SK-N-SH (cell line): ENCODE measurements at regions not wholly inside any gene's neighbourhood (a gene's known extent, or its start where the extent isn't known, plus 50 kb on each side); places are given as distances from the start of the nearest gene placed in this dataset.

Experiments
- CTCF ChIA-PET: fragments of 300-600, 350-600 bp; formaldehyde crosslinking; extraction: SDS; loops from one replicate; lab custom pipeline; 2021; lab: Yijun Ruan, JAX
- POLR2A ChIA-PET: fragments of 350-600 bp; sonication (Branson Sonifier 250); formaldehyde crosslinking; extraction: SDS; loops from one replicate; lab custom pipeline; 2020; ENCODE audit warnings: antibody characterized with exemption, inconsistent platforms; lab: Yijun Ruan, JAX
- DNase-seq: peaks from one replicate; pipeline ENCODE4 v3.0.0; 2012
- H2AFZ ChIP-seq: fragments of 200-600 bp; sonication (generic); 2 replicates; pipeline ENCODE4 v1.8.1; 2016; ENCODE audit warnings: antibody characterized with exemption, mild to moderate bottlenecking, low read depth
- H3F3A ChIP-seq: fragments of 200-600 bp; sonication (generic); replicated peaks from 2 replicates; pipeline ENCODE3; 2016; ENCODE audit warnings: antibody characterized with exemption, mild to moderate bottlenecking; ENCODE audit not compliant: insufficient read depth
- H3K27ac ChIP-seq, 2 experiments: fragments of 200-500 bp in 1 of 2; fragments of 200-600 bp in 1 of 2; sonication (Bioruptor generic) in 1 of 2; sonication (generic), shearing (Covaris generic) in 1 of 2; 2 replicates each; pipeline versions ENCODE4 v1.5.1 to v1.6.1; 2014 to 2016; ENCODE audit warnings: low read depth in 2 of 2, inconsistent platforms in 1 of 2, low read length in 1 of 2, mild to moderate bottlenecking in 1 of 2, mixed read lengths in 1 of 2
- H3K27me3 ChIP-seq: fragments of 200-600 bp; sonication (generic), shearing (Covaris generic); 2 replicates; pipeline ENCODE4 v1.6.1; 2016; ENCODE audit warnings: mixed run types; ENCODE audit not compliant: insufficient read depth
- H3K36me3 ChIP-seq, 2 experiments: fragments of 200-500 bp in 1 of 2; fragments of 200-600 bp in 1 of 2; sonication (Bioruptor generic) in 1 of 2; sonication (generic) in 1 of 2; replicated peaks in 1 of 2; 2 replicates each; pipeline versions ENCODE3 to v1.5.1; 2014 to 2016; ENCODE audit warnings: low read length in 1 of 2, mild to moderate bottlenecking in 1 of 2; ENCODE audit not compliant: insufficient read depth in 2 of 2, control insufficient read depth in 1 of 2
- H3K4me1 ChIP-seq, 2 experiments: fragments of 200-500 bp in 1 of 2; fragments of 200-600 bp in 1 of 2; sonication (Bioruptor generic) in 1 of 2; sonication (generic), shearing (Covaris generic) in 1 of 2; 2 replicates each; pipeline versions ENCODE4 v1.5.1 to v1.6.1; 2014 to 2016; ENCODE audit warnings: low read depth in 1 of 2, low read length in 1 of 2, mixed run types in 1 of 2; ENCODE audit not compliant: insufficient read depth in 2 of 2, control insufficient read depth in 1 of 2
- H3K4me2 ChIP-seq: fragments of 200-600 bp; sonication (generic), shearing (Covaris generic); 2 replicates; pipeline ENCODE4 v1.6.1; 2017; ENCODE audit warnings: mixed run types
- H3K4me3 ChIP-seq, 2 experiments: fragments of 200-500 bp in 1 of 2; fragments of 200-600 bp in 1 of 2; sonication (Bioruptor generic) in 1 of 2; sonication (generic), shearing (Covaris generic) in 1 of 2; 2 replicates each; pipeline versions ENCODE4 v1.5.1 to v1.8.1; 2014 to 2016; ENCODE audit warnings: low read depth in 2 of 2, inconsistent platforms in 1 of 2, low read length in 1 of 2, mild to moderate bottlenecking in 1 of 2, mixed read lengths in 1 of 2, moderate library complexity in 1 of 2
- H3K79me2 ChIP-seq: fragments of 200-600 bp; sonication (generic); 2 replicates; pipeline ENCODE4 v1.8.1; 2017; ENCODE audit warnings: mild to moderate bottlenecking; ENCODE audit not compliant: insufficient read depth
- H3K9ac ChIP-seq: fragments of 200-600 bp; sonication (generic); 2 replicates; pipeline ENCODE4 v1.6.1; 2017; ENCODE audit warnings: mixed run types
- H3K9me2 ChIP-seq: fragments of 200-600 bp; sonication (generic); 2 replicates; pipeline ENCODE4 v1.6.1; 2017; ENCODE audit warnings: mixed run types
- H3K9me3 ChIP-seq: fragments of 200-600 bp; sonication (generic); 2 replicates; pipeline ENCODE4 v1.6.1; 2017; ENCODE audit warnings: mixed run types, mild to moderate bottlenecking, moderate library complexity
- H4K20me1 ChIP-seq: fragments of 200-600 bp; sonication (generic); 2 replicates; pipeline ENCODE4 v1.6.1; 2017; ENCODE audit warnings: mild to moderate bottlenecking, mixed run types; ENCODE audit not compliant: insufficient read depth
- CHD2 ChIP-seq: fragments of 150-350 bp; IDR thresholded peaks from 2 replicates; pipeline ENCODE4 v1.6.1; 2018; ENCODE audit warnings: low read length; ENCODE audit not compliant: partially characterized antibody
- ELF1 ChIP-seq: IDR thresholded peaks from 2 replicates; pipeline ENCODE4 v1.4.0; 2012
- FOXJ3 ChIP-seq: sonication (generic); formaldehyde crosslinking; IDR thresholded peaks from 2 replicates; pipeline ENCODE4 v1.5.1; 2020; ENCODE audit warnings: mild to moderate bottlenecking, missing genetic modification reagents
- POLR2AphosphoS5 ChIP-seq: IDR thresholded peaks from 2 replicates; pipeline ENCODE4 v1.6.1; 2012; ENCODE audit warnings: low read depth, low read length
- RAD21 ChIP-seq: IDR thresholded peaks from 2 replicates; pipeline ENCODE4 v1.6.1; 2012; ENCODE audit warnings: mild to moderate bottlenecking, low read length
- RFX5 ChIP-seq: IDR thresholded peaks from 2 replicates; pipeline ENCODE4 v1.6.1; 2012; ENCODE audit warnings: mild to moderate bottlenecking, improper control_type of control experiment, low read length
- TAF1 ChIP-seq: IDR thresholded peaks from 2 replicates; pipeline ENCODE4 v1.6.1; 2012; ENCODE audit warnings: low read depth, mild to moderate bottlenecking, low read length, moderate library complexity, borderline replicate concordance
- WGBS: methylation state at CpG from one replicate; pipeline ENCODE4 v1.1.6; 2017; ENCODE audit warnings: low lambda C conversion rate; 5-methylcytosine and 5-hydroxymethylcytosine counted together
- TF ChIP-seq, protein P1 (sequence below): fragments of 150-350 bp; IDR thresholded peaks from 2 replicates; pipeline ENCODE4 v1.6.1; 2017; ENCODE audit warnings: antibody characterized with exemption, low read length, low read depth, borderline replicate concordance
- TF ChIP-seq, protein P2 (sequence below): IDR thresholded peaks from 2 replicates; pipeline ENCODE4 v1.4.0; 2012; ENCODE audit warnings: low read depth, borderline replicate concordance
- TF ChIP-seq, protein P3 (sequence below): fragments of 200-600 bp; sonication (generic); IDR thresholded peaks from 2 replicates; pipeline ENCODE4 v1.6.1; 2017; ENCODE audit warnings: antibody characterized with exemption, mild to moderate bottlenecking, moderate library complexity
- TF ChIP-seq, protein P4 (sequence below): fragments of 150-350 bp; IDR thresholded peaks from 2 replicates; pipeline ENCODE4 v1.6.1; 2016; ENCODE audit warnings: mild to moderate bottlenecking, low read depth, low read length

DNA sequence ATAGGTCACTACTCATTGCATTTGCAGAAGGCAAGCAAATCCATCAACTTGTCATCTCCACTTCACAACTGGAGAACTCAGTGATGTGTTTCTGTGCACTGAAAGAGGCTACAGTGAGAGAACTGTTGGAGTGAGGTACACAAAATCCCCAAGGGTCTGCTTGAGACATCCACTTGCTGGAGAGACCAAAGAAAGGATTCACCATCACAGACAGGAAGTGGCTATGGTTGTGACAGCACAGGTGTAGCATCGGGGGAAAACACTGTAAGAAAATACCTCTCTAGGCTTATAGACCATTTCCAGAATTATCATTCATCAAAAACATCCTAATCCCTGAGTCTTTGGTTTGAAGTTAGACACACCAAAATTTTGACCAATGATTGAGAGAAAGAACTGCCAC is 201.3 kb upstream of the OR4E1 start:
- no peak overlapping the region for H3K4me2 ChIP-seq
- H3K9me2 ChIP-seq, result no peaks in the 10 kb centered on the region
- ChIA-PET CTCF (no interaction called here), POLR2A (no interaction called here)
- TF ChIP-seq ELF1 (no peak), FOXJ3 (CRISPR knock-in tag) (no peak), RFX5 (no peak), CHD2 (no peak), RAD21 (no peak), POLR2AphosphoS5 (no peak), TAF1 (no peak)
- TF ChIP-seq, protein P1, sequence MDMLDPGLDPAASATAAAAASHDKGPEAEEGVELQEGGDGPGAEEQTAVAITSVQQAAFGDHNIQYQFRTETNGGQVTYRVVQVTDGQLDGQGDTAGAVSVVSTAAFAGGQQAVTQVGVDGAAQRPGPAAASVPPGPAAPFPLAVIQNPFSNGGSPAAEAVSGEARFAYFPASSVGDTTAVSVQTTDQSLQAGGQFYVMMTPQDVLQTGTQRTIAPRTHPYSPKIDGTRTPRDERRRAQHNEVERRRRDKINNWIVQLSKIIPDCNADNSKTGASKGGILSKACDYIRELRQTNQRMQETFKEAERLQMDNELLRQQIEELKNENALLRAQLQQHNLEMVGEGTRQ, result no peak
- TF ChIP-seq, protein P2, sequence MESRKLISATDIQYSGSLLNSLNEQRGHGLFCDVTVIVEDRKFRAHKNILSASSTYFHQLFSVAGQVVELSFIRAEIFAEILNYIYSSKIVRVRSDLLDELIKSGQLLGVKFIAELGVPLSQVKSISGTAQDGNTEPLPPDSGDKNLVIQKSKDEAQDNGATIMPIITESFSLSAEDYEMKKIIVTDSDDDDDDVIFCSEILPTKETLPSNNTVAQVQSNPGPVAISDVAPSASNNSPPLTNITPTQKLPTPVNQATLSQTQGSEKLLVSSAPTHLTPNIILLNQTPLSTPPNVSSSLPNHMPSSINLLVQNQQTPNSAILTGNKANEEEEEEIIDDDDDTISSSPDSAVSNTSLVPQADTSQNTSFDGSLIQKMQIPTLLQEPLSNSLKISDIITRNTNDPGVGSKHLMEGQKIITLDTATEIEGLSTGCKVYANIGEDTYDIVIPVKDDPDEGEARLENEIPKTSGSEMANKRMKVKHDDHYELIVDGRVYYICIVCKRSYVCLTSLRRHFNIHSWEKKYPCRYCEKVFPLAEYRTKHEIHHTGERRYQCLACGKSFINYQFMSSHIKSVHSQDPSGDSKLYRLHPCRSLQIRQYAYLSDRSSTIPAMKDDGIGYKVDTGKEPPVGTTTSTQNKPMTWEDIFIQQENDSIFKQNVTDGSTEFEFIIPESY, result no peak
- TF ChIP-seq, protein P3, sequence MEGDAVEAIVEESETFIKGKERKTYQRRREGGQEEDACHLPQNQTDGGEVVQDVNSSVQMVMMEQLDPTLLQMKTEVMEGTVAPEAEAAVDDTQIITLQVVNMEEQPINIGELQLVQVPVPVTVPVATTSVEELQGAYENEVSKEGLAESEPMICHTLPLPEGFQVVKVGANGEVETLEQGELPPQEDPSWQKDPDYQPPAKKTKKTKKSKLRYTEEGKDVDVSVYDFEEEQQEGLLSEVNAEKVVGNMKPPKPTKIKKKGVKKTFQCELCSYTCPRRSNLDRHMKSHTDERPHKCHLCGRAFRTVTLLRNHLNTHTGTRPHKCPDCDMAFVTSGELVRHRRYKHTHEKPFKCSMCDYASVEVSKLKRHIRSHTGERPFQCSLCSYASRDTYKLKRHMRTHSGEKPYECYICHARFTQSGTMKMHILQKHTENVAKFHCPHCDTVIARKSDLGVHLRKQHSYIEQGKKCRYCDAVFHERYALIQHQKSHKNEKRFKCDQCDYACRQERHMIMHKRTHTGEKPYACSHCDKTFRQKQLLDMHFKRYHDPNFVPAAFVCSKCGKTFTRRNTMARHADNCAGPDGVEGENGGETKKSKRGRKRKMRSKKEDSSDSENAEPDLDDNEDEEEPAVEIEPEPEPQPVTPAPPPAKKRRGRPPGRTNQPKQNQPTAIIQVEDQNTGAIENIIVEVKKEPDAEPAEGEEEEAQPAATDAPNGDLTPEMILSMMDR, result no peak
- TF ChIP-seq, protein P4, sequence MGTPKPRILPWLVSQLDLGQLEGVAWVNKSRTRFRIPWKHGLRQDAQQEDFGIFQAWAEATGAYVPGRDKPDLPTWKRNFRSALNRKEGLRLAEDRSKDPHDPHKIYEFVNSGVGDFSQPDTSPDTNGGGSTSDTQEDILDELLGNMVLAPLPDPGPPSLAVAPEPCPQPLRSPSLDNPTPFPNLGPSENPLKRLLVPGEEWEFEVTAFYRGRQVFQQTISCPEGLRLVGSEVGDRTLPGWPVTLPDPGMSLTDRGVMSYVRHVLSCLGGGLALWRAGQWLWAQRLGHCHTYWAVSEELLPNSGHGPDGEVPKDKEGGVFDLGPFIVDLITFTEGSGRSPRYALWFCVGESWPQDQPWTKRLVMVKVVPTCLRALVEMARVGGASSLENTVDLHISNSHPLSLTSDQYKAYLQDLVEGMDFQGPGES, result no peak
- no peak overlapping the region for H3K9ac ChIP-seq
- H2AFZ ChIP-seq, result no peak overlapping the region
- peaks cover 7% of the 10 kb centered on the region; the same call in 1 of the 2 replicates for H3K27me3 ChIP-seq
- no peaks in the 10 kb centered on the region for H3K36me3 ChIP-seq
- no peaks in the 10 kb centered on the region for H4K20me1 ChIP-seq
- DNase-seq, result no peak
- H3K27ac ChIP-seq, result no peak overlapping the region
- H3K4me1 ChIP-seq, result no peaks in the 10 kb centered on the region
- H3K4me3 ChIP-seq, result no peak overlapping the region
- H3F3A ChIP-seq, result no peaks in the 10 kb centered on the region
- no peaks in the 10 kb centered on the region for H3K79me2 ChIP-seq
- H3K9me3 ChIP-seq, result no peaks in the 10 kb centered on the region
- 0% methylated on average over 1 of the region's 1 CpG for WGBS

DNA sequence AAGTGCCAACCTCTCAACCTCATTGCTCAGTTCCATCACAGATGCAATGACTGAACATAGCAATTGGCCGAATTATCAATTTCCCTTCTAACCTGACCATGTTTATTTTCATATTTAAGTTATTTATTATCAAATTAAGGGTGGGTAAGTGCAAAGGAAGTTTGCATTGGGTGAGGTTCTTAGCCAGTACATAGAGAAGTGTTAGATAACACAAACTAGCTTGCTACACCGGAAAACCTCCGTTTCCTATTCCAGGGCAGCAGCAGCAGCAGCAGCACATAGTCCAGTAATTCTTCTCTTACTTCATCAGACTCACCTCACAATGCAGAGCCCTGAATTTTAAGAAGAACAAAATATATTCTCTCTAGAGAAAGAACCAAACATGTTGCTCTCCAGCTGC is 200.5 kb upstream of the OR4E1 start:
- CTCF ChIA-PET, result no interaction called here
- POLR2A ChIA-PET, result no interaction called here
- H3K9me2 ChIP-seq, result no peaks in the 10 kb centered on the region

More for the DNA sequence above, 200.5 kb upstream of the OR4E1 start:
- H3K9me3 ChIP-seq, result no peaks in the 10 kb centered on the region
- peaks cover 7% of the 10 kb centered on the region; the same call in 1 of the 2 replicates for H3K27me3 ChIP-seq
- TF ChIP-seq RAD21 (no peak), FOXJ3 (CRISPR knock-in tag) (no peak)
- DNase-seq, result no peak
- H3K36me3 ChIP-seq, result no peaks in the 10 kb centered on the region
- H3K9ac ChIP-seq, result no peak overlapping the region
- WGBS, result 3% methylated on average over 3 of the region's 3 CpGs
- no peaks in the 10 kb centered on the region for H4K20me1 ChIP-seq
- no peaks in the 10 kb centered on the region for H3K79me2 ChIP-seq
- no peaks in the 10 kb centered on the region for H3K4me1 ChIP-seq
- H3K4me2 ChIP-seq, result no peak overlapping the region
- H3K27ac ChIP-seq, result no peak overlapping the region
- H2AFZ ChIP-seq, result no peak overlapping the region
- no peaks in the 10 kb centered on the region for H3F3A ChIP-seq
- H3K4me3 ChIP-seq, result no peak overlapping the region
